ENCODE measurements at regions not wholly inside any gene's neighbourhood (a gene's known extent, or its start where the extent isn't known, plus 50 kb on each side); places are given as distances from the start of the nearest gene placed in this dataset.
A peak's percentile ranks its signal among the peaks of the same experiment; 100 is the strongest.
"Not testable (repeated sequence)": the region's sequence is repeated elsewhere in the genome, so short reads cannot be mapped to it uniquely, and the experiment has no call there.

GRCh38 chr18:57881818-57882413, 78.8 kb upstream of the ATP8B1 start:
- Mint-ChIP-seq H3K9me3 (peaks cover 0 to 10% (median 5%) of the 10 kb centered on the region in 8 donors), H3K4me1 (peaks cover 0 to 3% (median 0%) of the 10 kb centered on the region in 4 donors), H3K27me3 (peaks cover 2 to 11% of the 10 kb centered on the region in 2 donors), H3K4me3 (no peak overlapping the region), H3K27ac (no peak overlapping the region), H3K36me3 (no peaks in the 10 kb centered on the region)
- H3K27ac ChIP-seq (ENCODE audit: low read depth, low read length) = no peak overlapping the region
- no peaks in the 10 kb centered on the region for H3K9me3 ChIP-seq (ENCODE audit: control insufficient read depth in 1 of 2, low read length in 2 of 2)
- peak in 4 of 5 donors; percentile 19 to 38 (median 30) for DNase-seq
- no peaks in the 10 kb centered on the region for H3K36me3 ChIP-seq (ENCODE audit: insufficient read depth, low read length)
- H3K4me1 ChIP-seq (ENCODE audit: insufficient read depth, low read length) = no peaks in the 10 kb centered on the region
- H3K4me3 ChIP-seq (ENCODE audit: low read length in 2 of 2) = no peak overlapping the region
- no peaks in the 10 kb centered on the region for H3K27me3 ChIP-seq (ENCODE audit: insufficient read depth, low read length)
- intact Hi-C loops (cut with micrococcal nuclease) = loop anchor here (2.0 to 10.0 kb wide), 3 partner anchors 255 to 443 kb away; no protein-coding TSS in a partner anchor
- ChIA-PET CTCF (ENCODE audit: partially characterized antibody) (interaction anchor here (0.8 to 1.9 kb wide), 12 partner anchors 9 to 608 kb away, joined by 3 to 12 read pairs (median 4); no protein-coding TSS in a partner anchor), POLR2A (ENCODE audit: partially characterized antibody) (no interaction called here)

DNA sequence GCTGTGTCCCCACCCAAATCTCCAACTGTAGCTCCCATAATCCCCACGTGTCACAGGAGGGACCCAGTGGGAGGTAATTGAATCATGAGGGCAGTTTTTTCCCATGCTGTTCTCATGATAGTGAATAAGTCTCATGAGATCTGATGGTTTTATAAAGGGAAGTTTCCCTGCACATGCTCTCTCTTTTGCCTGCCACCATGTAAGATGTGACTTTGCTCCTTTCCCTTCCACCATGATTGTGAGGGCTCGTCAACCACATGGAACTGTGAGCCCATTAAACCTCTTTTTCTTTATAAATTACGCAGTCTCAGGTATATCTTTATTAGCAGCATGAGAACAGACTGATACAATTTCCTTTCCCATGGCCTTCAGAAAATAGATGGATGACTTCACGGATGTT, 76.8 kb upstream of the ATP8B1 start:
- H3K9me3 ChIP-seq (ENCODE audit: control insufficient read depth in 1 of 2, low read length in 2 of 2); H3K4me1 ChIP-seq (ENCODE audit: insufficient read depth, low read length); H3K4me3 Mint-ChIP-seq; POLR2A ChIA-PET (ENCODE audit: partially characterized antibody); H3K27ac ChIP-seq (ENCODE audit: low read depth, low read length); H3K27ac Mint-ChIP-seq; H3K4me3 ChIP-seq (ENCODE audit: low read length in 2 of 2); CTCF ChIA-PET (ENCODE audit: partially characterized antibody); H3K36me3 ChIP-seq (ENCODE audit: insufficient read depth, low read length); DNase-seq; H3K27me3 ChIP-seq (ENCODE audit: insufficient read depth, low read length); H3K36me3 Mint-ChIP-seq; H3K4me1 Mint-ChIP-seq: not testable (repeated sequence)
- Mint-ChIP-seq H3K9me3 (peaks cover 0 to 10% (median 5%) of the 10 kb centered on the region in 8 donors), H3K27me3 (peaks cover 2 to 15% of the 10 kb centered on the region in 2 donors)
- intact Hi-C loops (cut with micrococcal nuclease) = loop anchor here (5.0 to 10.0 kb wide), 2 partner anchors 257 to 445 kb away; no protein-coding TSS in a partner anchor

GRCh38 chr18:57869221-57869620, 66.1 kb upstream of the ATP8B1 start:
- Mint-ChIP-seq H3K4me1 (no peaks in the 10 kb centered on the region), H3K4me3 (no peak overlapping the region), H3K27ac (no peak overlapping the region), H3K36me3 (peaks cover 0 to 2% of the 10 kb centered on the region in 2 donors), H3K9me3 (peaks cover 0 to 28% (median 19%) of the 10 kb centered on the region in 8 donors), H3K27me3 (peaks cover 6 to 15% of the 10 kb centered on the region in 2 donors)
- no peak for DNase-seq
- POLR2A ChIA-PET (ENCODE audit: partially characterized antibody) = no interaction called here
- Histone ChIP-seq H3K4me3 (ENCODE audit: low read length in 2 of 2) (no peak overlapping the region), H3K4me1 (ENCODE audit: insufficient read depth, low read length) (no peaks in the 10 kb centered on the region), H3K36me3 (ENCODE audit: insufficient read depth, low read length) (no peaks in the 10 kb centered on the region), H3K9me3 (ENCODE audit: control insufficient read depth in 1 of 2, low read length in 2 of 2) (peaks cover 0 to 5% of the 10 kb centered on the region in 2 donors), H3K27ac (ENCODE audit: low read depth, low read length) (no peak overlapping the region), H3K27me3 (ENCODE audit: insufficient read depth, low read length) (no peaks in the 10 kb centered on the region)
- CTCF ChIA-PET (ENCODE audit: partially characterized antibody) = interaction anchor here (1.1 to 2.1 kb wide), 3 partner anchors 10 to 13 kb away, joined by 3 to 8 read pairs (median 7); no protein-coding TSS in a partner anchor
- intact Hi-C loops (cut with micrococcal nuclease) = no loop called here

- H3K9me3 ChIP-seq (ENCODE audit: control insufficient read depth in 1 of 2, low read length in 2 of 2) = no peaks in the 10 kb centered on the region
- no peaks in the 10 kb centered on the region for H3K4me1 ChIP-seq (ENCODE audit: insufficient read depth, low read length)
- Mint-ChIP-seq H3K27me3 (peaks cover 8 to 26% of the 10 kb centered on the region in 2 donors), H3K9me3 (peaks cover 0 to 6% (median 4%) of the 10 kb centered on the region in 8 donors), H3K27ac (no peak overlapping the region), H3K36me3 (no peaks in the 10 kb centered on the region), H3K4me1 (no peaks in the 10 kb centered on the region), H3K4me3 (no peak overlapping the region)
- ChIA-PET POLR2A (ENCODE audit: partially characterized antibody) (no interaction called here), CTCF (ENCODE audit: partially characterized antibody) (no interaction called here)
- no peaks in the 10 kb centered on the region for H3K36me3 ChIP-seq (ENCODE audit: insufficient read depth, low read length)
- intact Hi-C loops (cut with micrococcal nuclease) = no loop called here
- DNase-seq = no peak
- H3K4me3 ChIP-seq (ENCODE audit: low read length in 2 of 2) = no peak overlapping the region
- H3K27me3 ChIP-seq (ENCODE audit: insufficient read depth, low read length) = no peaks in the 10 kb centered on the region
- no peak overlapping the region for H3K27ac ChIP-seq (ENCODE audit: low read depth, low read length)
Measured at GRCh38 chr18:57866355-57866754, 63.2 kb upstream of the ATP8B1 start.

- no peak overlapping the region for H3K27ac ChIP-seq (ENCODE audit: low read depth, low read length)
- H3K9me3 Mint-ChIP-seq = peaks cover 0 to 2% (median 0%) of the 10 kb centered on the region in 8 donors
- peaks cover 8 to 26% of the 10 kb centered on the region in 2 donors for H3K27me3 Mint-ChIP-seq
- no peak overlapping the region for H3K27ac Mint-ChIP-seq
- no peaks in the 10 kb centered on the region for H3K36me3 ChIP-seq (ENCODE audit: insufficient read depth, low read length)
- ChIA-PET CTCF (ENCODE audit: partially characterized antibody) (no interaction called here), POLR2A (ENCODE audit: partially characterized antibody) (no interaction called here)
- H3K27me3 ChIP-seq (ENCODE audit: insufficient read depth, low read length) = no peaks in the 10 kb centered on the region
- no peaks in the 10 kb centered on the region for H3K4me1 ChIP-seq (ENCODE audit: insufficient read depth, low read length)
- no peak overlapping the region for H3K4me3 ChIP-seq (ENCODE audit: low read length in 2 of 2)
- intact Hi-C loops (cut with micrococcal nuclease) = no loop called here
- no peaks in the 10 kb centered on the region for H3K4me1 Mint-ChIP-seq
- no peak for DNase-seq
- no peaks in the 10 kb centered on the region for H3K36me3 Mint-ChIP-seq
- H3K9me3 ChIP-seq (ENCODE audit: control insufficient read depth in 1 of 2, low read length in 2 of 2) = no peaks in the 10 kb centered on the region
- H3K4me3 Mint-ChIP-seq = no peak overlapping the region
Measured at GRCh38 chr18:57864615-57865121, 61.6 kb upstream of the ATP8B1 start.

DNA sequence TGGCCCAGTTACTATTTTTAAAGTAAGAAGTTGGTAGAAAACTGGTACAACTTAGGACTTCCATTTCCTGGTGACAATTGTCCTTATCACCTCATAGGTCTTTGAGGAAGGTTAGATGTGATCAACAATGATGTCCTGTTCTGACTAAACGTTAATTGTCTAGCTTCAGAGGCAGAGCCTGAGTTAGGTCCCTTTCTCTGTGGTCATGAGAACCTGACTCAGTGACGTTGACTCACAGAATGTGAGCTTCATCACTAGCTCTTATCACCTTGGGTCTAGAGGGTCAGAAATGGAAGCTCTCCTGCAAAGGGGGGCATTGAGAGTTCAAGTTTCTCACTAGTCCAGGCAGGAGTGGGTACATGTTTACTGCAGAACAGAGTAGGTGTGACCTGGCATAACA, 60.6 kb upstream of the ATP8B1 start:
- H3K27ac ChIP-seq (ENCODE audit: low read depth, low read length) = no peak overlapping the region
- POLR2A ChIA-PET (ENCODE audit: partially characterized antibody) = no interaction called here
- H3K27me3 ChIP-seq (ENCODE audit: insufficient read depth, low read length) = no peaks in the 10 kb centered on the region
- H3K9me3 Mint-ChIP-seq = peaks cover 0 to 2% (median 0%) of the 10 kb centered on the region in 8 donors
- CTCF ChIA-PET (ENCODE audit: partially characterized antibody) = no interaction called here
- no peak overlapping the region for H3K4me3 ChIP-seq (ENCODE audit: low read length in 2 of 2)
- no peaks in the 10 kb centered on the region for H3K4me1 ChIP-seq (ENCODE audit: insufficient read depth, low read length)
- peaks cover 8 to 26% of the 10 kb centered on the region in 2 donors for H3K27me3 Mint-ChIP-seq
- no peaks in the 10 kb centered on the region for H3K9me3 ChIP-seq (ENCODE audit: control insufficient read depth in 1 of 2, low read length in 2 of 2)
- H3K4me3 Mint-ChIP-seq = no peak overlapping the region
- intact Hi-C loops (cut with micrococcal nuclease) = no loop called here
- no peak for DNase-seq
- no peaks in the 10 kb centered on the region for H3K4me1 Mint-ChIP-seq
- no peaks in the 10 kb centered on the region for H3K36me3 ChIP-seq (ENCODE audit: insufficient read depth, low read length)
- no peaks in the 10 kb centered on the region for H3K36me3 Mint-ChIP-seq
- no peak overlapping the region for H3K27ac Mint-ChIP-seq

DNA sequence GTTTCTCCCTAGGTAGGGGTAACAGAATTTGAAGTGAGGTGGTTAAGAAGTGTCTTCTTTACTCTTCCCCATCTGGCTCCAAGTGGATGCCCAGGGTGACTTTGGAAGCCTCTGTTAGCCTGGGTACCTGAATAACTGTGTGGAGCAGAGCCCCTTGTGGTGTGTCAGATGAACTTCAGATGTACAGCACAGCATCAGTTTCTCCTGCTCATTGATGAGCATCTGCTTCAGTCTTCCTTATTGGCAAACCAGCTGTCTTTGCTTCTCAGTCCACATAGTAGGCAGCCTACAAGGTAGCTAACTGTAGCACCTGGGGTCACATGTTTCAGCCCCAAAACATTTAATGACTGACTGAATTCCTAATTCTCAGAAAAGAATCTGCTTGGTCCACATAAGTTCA, 56.2 kb upstream of the ATP8B1 start:
- no peak overlapping the region for H3K27ac ChIP-seq (ENCODE audit: low read depth, low read length)
- Mint-ChIP-seq H3K36me3 (no peaks in the 10 kb centered on the region), H3K4me3 (no peak overlapping the region), H3K9me3 (peaks cover 0 to 6% (median 0%) of the 10 kb centered on the region in 8 donors), H3K27ac (no peak overlapping the region), H3K4me1 (no peaks in the 10 kb centered on the region), H3K27me3 (peaks cover 3 to 13% of the 10 kb centered on the region in 2 donors)
- H3K27me3 ChIP-seq (ENCODE audit: insufficient read depth, low read length) = no peaks in the 10 kb centered on the region
- POLR2A ChIA-PET (ENCODE audit: partially characterized antibody) = no interaction called here
- no peaks in the 10 kb centered on the region for H3K9me3 ChIP-seq (ENCODE audit: control insufficient read depth in 1 of 2, low read length in 2 of 2)
- no peaks in the 10 kb centered on the region for H3K36me3 ChIP-seq (ENCODE audit: insufficient read depth, low read length)
- no peak overlapping the region for H3K4me3 ChIP-seq (ENCODE audit: low read length in 2 of 2)
- intact Hi-C loops (cut with micrococcal nuclease) = no loop called here
- CTCF ChIA-PET (ENCODE audit: partially characterized antibody) = interaction anchor here (0.7 to 2.2 kb wide), 2 partner anchors 9 to 14 kb away, joined by 3 to 7 read pairs; no protein-coding TSS in a partner anchor
- H3K4me1 ChIP-seq (ENCODE audit: insufficient read depth, low read length) = no peaks in the 10 kb centered on the region
- no peak for DNase-seq
